Fibroblast of skin of right biceps (primary cell): ENCODE measurements at regions not wholly inside any gene's neighbourhood (a gene's known extent, or its start where the extent isn't known, plus 50 kb on each side); places are given as distances from the start of the nearest gene placed in this dataset.
"Not testable (repeated sequence)": the region's sequence is repeated elsewhere in the genome, so short reads cannot be mapped to it uniquely, and the experiment has no call there.

ENCODE experiments used
- DNase-seq: peaks from one replicate; pipeline ENCODE4 v3.0.0-alpha.2; 2013

- no peak for DNase-seq
Observed at GRCh38 chr2:7436096-7436906, 519.1 kb downstream of the RNF144A start.

GRCh38 chr2:7437141-7437540, 519.9 kb downstream of the RNF144A start:
- no peak for DNase-seq

DNA sequence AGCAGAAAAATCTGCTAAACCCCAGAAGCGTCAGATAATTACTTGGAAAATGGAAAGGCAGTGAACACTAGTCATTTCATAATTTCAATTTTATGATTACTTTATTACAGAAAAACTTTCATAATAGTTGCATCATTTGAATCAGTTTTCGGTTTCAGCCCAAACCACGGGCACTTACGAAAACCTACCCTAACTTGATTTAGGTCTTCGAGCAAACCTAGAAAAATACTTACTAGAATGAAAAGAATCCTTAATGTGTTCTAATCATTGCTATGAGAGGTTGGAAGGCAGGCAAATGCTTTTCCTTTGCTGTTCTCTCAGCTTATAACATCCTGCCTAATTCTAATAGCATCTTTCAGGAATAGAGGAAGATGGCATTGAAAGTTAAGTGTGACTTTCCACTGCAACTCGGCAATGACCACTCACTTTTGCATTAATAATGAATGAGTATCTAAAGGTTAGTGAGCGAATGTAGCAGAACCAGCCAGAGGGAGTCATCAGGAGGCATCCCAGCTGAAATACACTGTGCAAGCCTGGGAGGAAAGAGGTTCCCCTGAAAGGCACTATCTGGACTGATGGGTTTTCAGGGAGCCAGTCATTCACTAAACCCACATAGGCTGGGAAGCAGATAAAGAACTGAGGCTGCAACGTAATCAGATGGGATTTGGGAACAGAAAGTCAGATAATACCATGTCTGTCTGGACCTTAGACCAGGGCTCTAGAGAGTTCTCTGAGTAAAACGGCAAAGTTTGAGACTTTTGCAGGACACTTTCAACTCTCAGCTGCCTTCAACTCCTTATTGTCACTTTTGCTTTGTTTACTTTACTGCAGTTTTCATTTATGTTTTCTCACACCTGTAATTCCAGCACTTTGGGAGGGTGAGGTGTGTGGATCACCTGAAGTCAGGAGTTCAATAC, 520.8 kb downstream of the RNF144A start:
- no peak for DNase-seq

- DNase-seq: no peak
Observed at GRCh38 chr2:7438855-7439254, 521.6 kb downstream of the RNF144A start.

GRCh38 chr2:7440977-7441376, 523.8 kb downstream of the RNF144A start:
- no peak for DNase-seq

- not testable (repeated sequence) for DNase-seq
Observed at GRCh38 chr2:7441841-7442240, 524.6 kb downstream of the RNF144A start.

GRCh38 chr2:7444626-7445025, 527.4 kb downstream of the RNF144A start:
- DNase-seq: peak; percentile 46

- no peak for DNase-seq
Observed at GRCh38 chr2:7448578-7449264, 531.5 kb downstream of the RNF144A start.

- no peak for DNase-seq
Observed at GRCh38 chr2:7449298-7449697, 532.1 kb downstream of the RNF144A start.

DNA sequence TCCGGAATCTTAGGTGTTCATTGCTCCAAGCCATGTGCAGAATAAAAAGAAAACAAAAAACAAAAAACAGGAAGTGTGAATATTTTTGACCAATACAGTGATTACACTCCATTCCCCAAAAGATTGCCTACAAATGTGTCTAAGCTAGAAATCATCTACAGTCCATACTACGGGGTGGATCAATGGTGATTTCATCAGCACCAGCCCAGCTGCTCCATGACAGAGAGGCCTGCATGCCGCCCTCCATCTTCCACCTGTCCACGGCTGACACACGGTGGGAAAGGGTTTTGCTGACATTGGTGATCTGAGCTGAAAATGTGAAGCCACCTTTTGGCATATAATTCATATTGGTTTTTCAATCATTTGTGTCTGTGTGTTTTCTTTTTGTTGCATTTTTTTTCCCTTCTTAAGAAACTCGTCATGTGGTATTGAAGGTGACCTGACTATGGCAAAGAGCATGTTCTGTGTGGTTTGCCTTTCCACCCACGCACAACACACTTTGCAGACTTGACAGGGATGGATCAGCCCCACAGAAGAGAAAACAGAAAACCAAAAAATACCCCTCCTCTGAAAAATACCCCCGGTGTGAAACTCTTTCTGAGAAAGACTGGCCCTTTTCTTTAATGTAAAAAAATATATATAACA, 533.1 kb downstream of the RNF144A start:
- DNase-seq: no peak

- no peak for DNase-seq
Observed at GRCh38 chr2:7450833-7451190, 533.6 kb downstream of the RNF144A start.

- DNase-seq: peak; percentile 10
Observed at GRCh38 chr2:7452110-7452876, 535.1 kb downstream of the RNF144A start.

- DNase-seq: no peak
Observed at GRCh38 chr2:7454592-7454991, 537.4 kb downstream of the RNF144A start.

DNA sequence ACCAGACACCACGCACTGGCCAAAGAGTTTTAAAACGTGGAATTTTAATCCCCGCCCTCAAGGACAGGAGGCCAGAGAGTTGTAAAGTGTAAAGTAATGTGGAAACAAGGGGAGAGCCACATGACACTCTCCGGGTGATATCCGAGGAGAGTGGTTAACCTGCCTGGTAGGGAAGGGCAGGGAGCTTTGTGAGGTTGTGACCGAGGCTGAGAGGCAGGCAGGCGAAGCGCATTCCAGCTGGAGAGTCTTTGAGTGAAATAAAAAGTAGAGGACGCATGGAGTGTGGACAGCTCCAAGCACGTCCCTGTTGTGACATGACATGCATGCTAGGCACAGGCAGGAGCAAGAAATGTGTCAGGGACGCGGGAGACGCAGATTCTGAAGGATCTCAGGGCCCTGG, 539.5 kb downstream of the RNF144A start:
- no peak for DNase-seq

GRCh38 chr2:7458066-7458465, 540.9 kb downstream of the RNF144A start:
- DNase-seq: peak; percentile 38

DNA sequence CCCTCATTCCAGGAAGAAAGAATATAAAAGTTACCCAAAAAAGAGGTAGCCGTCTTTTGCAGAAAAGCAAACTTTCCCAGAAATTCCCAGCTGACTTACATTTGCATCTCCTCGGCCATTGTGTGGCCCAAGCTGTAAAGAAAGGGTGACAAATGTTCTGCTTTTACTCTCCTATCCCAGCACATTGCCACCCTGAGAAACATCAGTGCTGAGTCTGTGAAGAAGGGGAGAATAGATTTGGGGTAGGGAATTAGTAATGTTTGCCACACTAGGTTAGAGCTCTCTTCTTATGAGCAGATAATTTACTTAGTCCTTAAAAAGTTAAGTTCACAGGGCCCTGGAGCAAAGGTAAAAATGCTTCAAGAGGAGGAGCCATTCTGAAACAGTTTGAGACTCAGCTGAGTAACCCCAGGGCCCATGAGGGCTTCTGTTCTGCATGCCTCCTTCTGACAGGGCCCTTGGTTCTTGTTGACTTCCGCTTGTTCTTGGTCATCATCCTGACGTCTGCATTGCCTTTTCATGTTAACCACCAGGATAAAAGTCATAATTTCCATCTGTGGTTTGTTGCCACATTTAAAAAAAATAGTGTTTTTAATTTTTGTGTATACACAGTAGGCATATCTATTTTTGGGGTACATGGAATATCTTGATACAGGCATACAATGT, 550.7 kb downstream of the RNF144A start:
- DNase-seq: no peak

DNA sequence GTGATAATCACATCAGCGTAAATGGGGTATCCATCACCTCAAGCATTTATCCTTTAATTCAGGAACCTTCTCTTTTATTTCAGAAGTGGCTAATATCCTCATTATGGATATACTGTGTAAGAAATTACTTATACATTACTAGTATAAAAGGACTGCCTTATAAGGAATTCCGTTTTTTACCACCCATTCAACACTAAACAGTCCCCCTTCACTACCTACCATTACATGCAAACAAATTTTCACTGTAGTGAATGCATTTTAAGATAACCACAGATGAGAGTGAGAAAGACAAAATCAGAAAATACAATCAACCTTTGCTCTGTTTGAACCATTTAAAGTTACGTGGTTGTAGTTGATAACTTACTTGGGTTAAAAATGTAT, 551.2 kb downstream of the RNF144A start:
- no peak for DNase-seq

GRCh38 chr2:7468955-7469354, 551.7 kb downstream of the RNF144A start:
- peak; percentile 19 for DNase-seq

GRCh38 chr2:7471185-7471584, 554.0 kb downstream of the RNF144A start:
- DNase-seq: no peak

- DNase-seq: no peak
Observed at GRCh38 chr2:7472465-7472864, 555.3 kb downstream of the RNF144A start.

DNA sequence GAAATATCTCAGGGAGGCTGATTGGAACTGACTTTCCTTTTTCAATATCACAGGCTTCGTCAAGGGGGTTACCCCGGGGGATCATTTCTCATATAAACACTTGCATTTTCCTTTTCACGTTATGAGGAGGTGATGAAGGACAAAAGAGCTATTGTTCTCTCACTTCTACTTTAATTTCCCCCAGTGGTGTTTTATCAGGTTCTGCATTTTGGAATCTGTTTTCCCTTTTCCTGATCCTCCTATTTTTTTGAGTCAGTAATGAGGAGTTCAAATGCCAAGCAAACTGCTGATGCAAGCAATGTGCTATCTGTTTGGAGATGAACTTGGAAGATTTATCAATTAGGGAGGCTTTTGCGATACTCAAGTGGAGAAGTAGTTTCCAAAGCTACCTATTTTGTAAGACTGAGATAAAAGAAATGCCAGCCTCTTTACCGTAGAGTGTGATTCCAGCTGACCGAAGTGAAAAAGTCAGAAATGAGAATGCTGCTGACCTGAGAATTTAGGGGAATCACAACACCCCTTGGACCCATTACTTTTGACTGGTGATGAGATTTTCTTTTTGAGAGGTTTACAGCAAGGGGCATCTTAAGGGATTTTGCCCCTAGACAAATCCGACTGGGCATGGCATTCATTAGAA, 556.0 kb downstream of the RNF144A start:
- no peak for DNase-seq
